SKM-1 (cell line): ENCODE measurements at regions not wholly inside any gene's neighbourhood (a gene's known extent, or its start where the extent isn't known, plus 50 kb on each side); places are given as distances from the start of the nearest gene placed in this dataset.
"Not testable (repeated sequence)": the region's sequence is repeated elsewhere in the genome, so short reads cannot be mapped to it uniquely, and the experiment has no call there.

Source experiments
- DNase-seq: peaks from one replicate; lab custom pipeline; 2025; ENCODE audit not compliant: unreplicated experiment; lab: John Stamatoyannopoulos, UW

GRCh38 chr11:3445535-3445934, 66.6 kb upstream of the ZNF195 start:
- not testable (repeated sequence) for DNase-seq

- DNase-seq = not testable (repeated sequence)
These were observed 65.4 kb upstream of the ZNF195 start for GRCh38 chr11:3444420-3444744.

- not testable (repeated sequence) for DNase-seq
These were observed 64.9 kb upstream of the ZNF195 start for GRCh38 chr11:3443700-3444419.

- DNase-seq = not testable (repeated sequence)
These were observed 58.5 kb upstream of the ZNF195 start for GRCh38 chr11:3437441-3437840.

GRCh38 chr11:3434976-3435375, 56.0 kb upstream of the ZNF195 start:
- DNase-seq = no peak

- not testable (repeated sequence) for DNase-seq
These were observed 50.2 kb upstream of the ZNF195 start for GRCh38 chr11:3429191-3429590.
